ENCODE measurements at regions not wholly inside any gene's neighbourhood (a gene's known extent, or its start where the extent isn't known, plus 50 kb on each side); places are given as distances from the start of the nearest gene placed in this dataset.

DNA sequence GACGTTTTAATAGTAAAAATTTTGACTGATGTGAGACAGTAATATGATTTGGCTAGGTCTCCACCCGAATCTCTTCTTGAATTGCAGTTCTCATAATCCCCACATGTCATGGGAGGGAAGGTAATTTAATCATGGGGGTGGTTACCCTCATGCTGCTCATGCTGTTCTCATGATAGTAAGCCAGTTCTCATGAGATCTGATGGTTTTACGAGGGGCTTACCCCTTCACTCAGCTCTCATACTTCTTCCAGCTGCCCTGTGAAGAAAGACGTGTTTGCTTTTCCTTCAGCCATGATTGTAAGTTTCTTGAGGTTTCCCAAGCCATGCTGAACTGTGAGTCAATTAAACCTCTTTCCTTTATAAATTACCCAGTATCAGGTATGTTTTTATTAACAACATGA lies 327.0 kb upstream of the CDH7 start:
- Mint-ChIP-seq H3K36me3 (peaks cover 0 to 3% (median 0%) of the 10 kb centered on the region in 3 donors), H3K4me3 (no peak overlapping the region), H3K27ac (no peak overlapping the region), H3K4me1 (no peaks in the 10 kb centered on the region), H3K9me3 (peaks cover 14 to 52% (median 26%) of the 10 kb centered on the region in 6 donors), H3K27me3 (ENCODE audit: low read depth in 3 of 3) (peaks cover 0 to 2% (median 0%) of the 10 kb centered on the region in 3 donors)
- no peak for DNase-seq

DNA sequence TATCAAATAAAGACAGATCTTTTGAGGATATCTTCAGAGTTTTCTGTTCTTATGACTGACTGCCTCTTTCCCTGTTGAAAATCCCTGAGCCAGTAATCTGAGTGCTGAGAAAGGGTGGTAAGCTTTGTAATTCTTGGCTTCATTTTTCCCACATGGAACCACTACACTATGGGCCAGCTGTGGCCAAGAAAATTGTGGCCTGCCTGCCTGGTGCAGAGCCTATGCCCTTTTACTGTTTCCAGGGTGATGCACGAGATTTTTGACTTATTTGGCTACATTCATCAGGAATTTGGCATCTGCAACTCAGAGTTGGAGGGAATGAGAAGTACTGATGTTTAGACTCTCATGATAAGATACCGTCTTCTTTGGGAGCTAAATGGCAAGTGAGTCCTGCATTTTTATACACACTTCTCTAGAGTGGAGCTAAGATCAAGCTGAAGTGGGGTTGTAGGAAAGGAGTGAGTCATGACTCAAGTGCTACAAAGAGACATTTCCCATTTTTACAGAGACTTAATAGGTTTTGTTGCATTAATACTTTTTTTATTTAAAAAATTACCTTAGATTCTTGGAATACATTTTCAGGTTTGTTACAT lies 328.2 kb upstream of the CDH7 start:
- H3K9me3 Mint-ChIP-seq = peaks cover 18 to 48% (median 25%) of the 10 kb centered on the region in 6 donors
- no peaks in the 10 kb centered on the region for H3K4me1 Mint-ChIP-seq
- H3K27me3 Mint-ChIP-seq (ENCODE audit: low read depth in 3 of 3) = peaks cover 0 to 2% (median 0%) of the 10 kb centered on the region in 3 donors
- no peak for DNase-seq
- no peak overlapping the region for H3K4me3 Mint-ChIP-seq
- no peak overlapping the region for H3K27ac Mint-ChIP-seq
- H3K36me3 Mint-ChIP-seq = peaks cover 0 to under 1% (median 0%) of the 10 kb centered on the region in 3 donors

DNA sequence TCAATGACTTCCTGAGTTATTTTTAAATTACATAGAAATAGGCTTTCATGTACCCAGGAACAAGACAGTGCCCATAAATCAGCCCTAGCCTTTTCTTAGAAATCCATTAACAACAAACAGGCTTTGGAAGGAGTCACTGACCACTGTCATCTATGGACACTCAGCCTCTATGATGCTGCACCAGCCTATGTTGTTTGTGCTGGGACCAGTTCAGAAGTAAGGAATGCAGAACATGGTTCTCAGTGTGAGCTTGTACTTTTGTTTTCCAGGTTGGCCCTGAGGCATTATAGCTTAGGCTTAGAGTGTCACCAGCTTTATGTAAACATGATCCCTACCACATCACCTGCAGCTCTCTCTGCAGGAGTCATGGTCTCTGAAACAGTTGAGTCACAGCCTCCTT lies 335.7 kb upstream of the CDH7 start:
- H3K4me1 Mint-ChIP-seq = no peaks in the 10 kb centered on the region
- H3K4me3 Mint-ChIP-seq = no peak overlapping the region
- DNase-seq = no peak
- peaks cover 2 to 31% (median 12%) of the 10 kb centered on the region in 6 donors for H3K9me3 Mint-ChIP-seq
- H3K27me3 Mint-ChIP-seq (ENCODE audit: low read depth in 3 of 3) = no peaks in the 10 kb centered on the region
- no peak overlapping the region for H3K27ac Mint-ChIP-seq
- no peaks in the 10 kb centered on the region for H3K36me3 Mint-ChIP-seq

DNA sequence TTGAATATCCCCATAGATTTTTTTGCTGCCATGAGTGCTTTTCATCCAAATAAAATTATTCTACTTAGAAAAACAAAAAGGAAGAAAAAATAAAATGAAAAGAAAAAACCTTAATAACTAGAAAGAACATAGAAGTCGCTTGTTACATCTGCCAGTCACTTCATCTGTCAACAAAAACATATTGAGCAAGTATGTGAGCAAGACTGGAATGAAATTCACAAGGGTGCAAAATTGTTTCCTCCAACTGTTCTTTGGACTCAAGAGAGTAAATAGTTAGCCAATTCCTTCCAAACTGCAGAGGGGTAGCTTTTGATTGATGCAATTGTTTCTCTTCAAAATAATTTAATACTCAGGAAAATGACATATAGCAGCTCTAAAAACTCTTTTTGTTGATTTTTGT lies 336.3 kb upstream of the CDH7 start:
- DNase-seq = no peak
- H3K36me3 Mint-ChIP-seq = no peaks in the 10 kb centered on the region
- no peaks in the 10 kb centered on the region for H3K4me1 Mint-ChIP-seq
- H3K27me3 Mint-ChIP-seq (ENCODE audit: low read depth in 3 of 3) = no peaks in the 10 kb centered on the region
- no peak overlapping the region for H3K27ac Mint-ChIP-seq
- no peak overlapping the region for H3K4me3 Mint-ChIP-seq
- H3K9me3 Mint-ChIP-seq = peaks cover 2 to 31% (median 12%) of the 10 kb centered on the region in 6 donors

DNA sequence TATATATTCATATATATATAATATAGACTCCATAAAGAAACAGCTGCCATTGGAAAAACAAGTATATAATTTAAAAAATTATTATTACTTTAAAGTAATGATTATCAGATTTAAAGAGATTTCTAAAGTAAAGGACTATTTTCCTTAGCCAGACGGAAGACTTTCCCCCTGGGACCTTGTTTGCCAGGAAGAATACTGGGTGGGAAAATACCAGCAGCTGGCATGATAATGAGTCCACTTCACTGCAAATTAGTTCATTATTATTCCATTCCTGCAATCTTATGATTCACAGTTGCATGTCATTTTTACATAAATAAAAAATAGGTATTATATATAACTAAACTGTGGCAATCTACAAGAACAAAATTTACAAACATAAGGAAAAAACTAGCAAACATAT lies 339.8 kb upstream of the CDH7 start:
- no peak overlapping the region for H3K4me3 Mint-ChIP-seq
- no peaks in the 10 kb centered on the region for H3K36me3 Mint-ChIP-seq
- H3K27me3 Mint-ChIP-seq (ENCODE audit: low read depth in 3 of 3) = no peaks in the 10 kb centered on the region
- peaks cover 0 to 31% (median 12%) of the 10 kb centered on the region in 6 donors for H3K9me3 Mint-ChIP-seq
- H3K27ac Mint-ChIP-seq = no peak overlapping the region
- no peaks in the 10 kb centered on the region for H3K4me1 Mint-ChIP-seq
- no peak for DNase-seq

DNA sequence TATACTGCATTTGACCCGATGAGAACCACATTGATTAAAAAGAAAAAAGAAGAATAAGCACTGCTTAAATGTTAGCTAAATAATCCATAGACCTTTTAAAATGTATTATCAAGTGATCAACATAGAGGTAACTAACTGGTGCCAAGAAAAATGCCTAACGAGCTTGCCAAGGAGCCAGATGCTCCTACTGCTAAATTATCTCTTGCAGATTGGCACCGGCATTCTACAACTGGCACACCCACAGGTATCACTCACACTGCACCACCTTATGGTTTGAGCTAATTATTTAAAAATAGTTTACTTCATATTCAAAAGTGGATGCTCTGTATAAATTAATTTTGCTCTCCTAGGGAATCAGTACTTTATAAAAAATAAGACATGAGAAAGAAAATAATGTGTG lies 341.6 kb upstream of the CDH7 start:
- Mint-ChIP-seq H3K27ac (no peak overlapping the region), H3K9me3 (peaks cover 0 to 29% (median 14%) of the 10 kb centered on the region in 6 donors), H3K4me3 (no peak overlapping the region), H3K4me1 (no peaks in the 10 kb centered on the region), H3K27me3 (ENCODE audit: low read depth in 3 of 3) (no peaks in the 10 kb centered on the region), H3K36me3 (peaks cover 0 to 4% (median 0%) of the 10 kb centered on the region in 3 donors)
- no peak for DNase-seq

DNA sequence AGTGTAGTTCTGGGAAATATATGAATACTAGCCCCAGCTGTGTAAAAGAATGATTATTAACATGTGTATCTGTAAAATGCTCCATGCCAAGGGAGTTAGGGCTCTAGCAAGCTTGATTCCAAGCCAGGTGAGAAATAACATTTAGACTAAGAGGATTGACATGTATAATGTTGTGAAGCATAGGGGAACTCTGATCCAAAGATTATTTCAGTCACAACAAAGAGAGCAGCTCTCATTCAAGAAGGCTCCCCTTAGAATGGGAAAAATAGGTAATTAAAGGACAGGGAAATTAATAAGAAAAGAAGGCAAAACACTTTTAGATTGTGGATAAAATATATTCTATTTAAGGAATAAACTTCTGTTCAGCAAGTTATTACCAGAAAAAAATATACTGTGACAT lies 347.3 kb upstream of the CDH7 start:
- H3K27ac Mint-ChIP-seq = no peak overlapping the region
- peaks cover 0 to 4% (median 0%) of the 10 kb centered on the region in 3 donors for H3K36me3 Mint-ChIP-seq
- H3K4me3 Mint-ChIP-seq = no peak overlapping the region
- peaks cover 0 to 3% (median 0%) of the 10 kb centered on the region in 3 donors for H3K27me3 Mint-ChIP-seq (ENCODE audit: low read depth in 3 of 3)
- H3K4me1 Mint-ChIP-seq = no peaks in the 10 kb centered on the region
- H3K9me3 Mint-ChIP-seq = peaks cover 6 to 56% (median 28%) of the 10 kb centered on the region in 6 donors
- no peak for DNase-seq

DNA sequence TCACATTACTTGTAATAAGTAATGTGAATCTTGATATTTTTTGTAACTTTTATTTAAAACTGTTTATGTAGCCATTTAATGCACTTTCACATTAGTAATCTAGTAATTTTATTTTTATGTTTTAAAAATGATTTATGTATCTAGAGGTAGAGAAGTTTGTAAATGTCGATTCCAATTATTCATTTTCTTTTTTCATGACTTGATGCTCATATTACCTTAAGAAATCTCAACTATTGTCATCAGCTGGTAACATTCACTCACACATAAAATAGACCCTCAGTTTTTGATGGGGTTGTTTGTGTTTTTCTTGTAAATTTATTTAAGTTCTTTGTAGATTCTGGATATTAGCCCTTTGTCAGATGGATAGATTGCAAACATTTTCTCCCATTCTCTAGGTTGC lies 351.7 kb upstream of the CDH7 start:
- Mint-ChIP-seq H3K9me3 (peaks cover 9 to 60% (median 23%) of the 10 kb centered on the region in 6 donors), H3K27ac (no peak overlapping the region), H3K4me3 (no peak overlapping the region), H3K36me3 (no peaks in the 10 kb centered on the region), H3K4me1 (no peaks in the 10 kb centered on the region), H3K27me3 (ENCODE audit: low read depth in 3 of 3) (peaks cover 0 to 3% (median 0%) of the 10 kb centered on the region in 3 donors)
- no peak for DNase-seq

DNA sequence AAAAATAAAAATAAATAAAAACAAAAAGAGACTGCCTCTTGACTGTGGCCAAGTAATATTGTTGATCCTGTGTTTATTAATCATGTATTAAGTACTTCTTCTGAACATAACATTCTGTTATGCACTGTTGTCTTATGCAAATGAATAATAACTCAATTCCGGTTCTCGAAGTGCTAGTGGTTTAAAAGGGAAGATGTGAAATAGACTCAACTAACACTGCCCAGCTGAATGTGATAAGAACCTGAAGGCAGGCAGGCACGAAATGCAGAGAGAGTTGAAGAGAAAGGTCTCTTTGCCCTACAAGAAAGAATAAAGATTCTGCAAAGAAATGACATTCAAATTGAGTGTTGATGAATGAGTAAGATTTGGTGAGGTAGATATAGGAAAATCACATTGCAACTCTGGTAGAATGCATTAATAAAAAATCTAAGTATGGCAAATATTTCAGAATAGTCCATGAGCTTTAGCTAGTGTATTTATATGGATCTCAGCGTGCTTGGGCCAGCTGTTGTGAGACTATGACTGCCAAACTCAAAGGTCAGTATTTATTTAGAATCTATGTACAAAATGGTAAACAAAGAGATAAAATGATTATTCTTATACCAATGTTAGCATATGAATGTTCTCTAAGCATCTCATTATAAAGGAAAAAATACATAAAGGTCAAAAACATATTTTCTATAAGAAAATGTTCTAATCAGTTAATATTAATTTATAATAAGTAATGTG lies 352.3 kb upstream of the CDH7 start:
- no peak for DNase-seq
- Mint-ChIP-seq H3K27me3 (ENCODE audit: low read depth in 3 of 3) (peaks cover 0 to 3% (median 0%) of the 10 kb centered on the region in 3 donors), H3K36me3 (no peaks in the 10 kb centered on the region), H3K4me3 (no peak overlapping the region), H3K4me1 (no peaks in the 10 kb centered on the region), H3K27ac (no peak overlapping the region), H3K9me3 (peaks cover 8 to 59% (median 24%) of the 10 kb centered on the region in 6 donors)

DNA sequence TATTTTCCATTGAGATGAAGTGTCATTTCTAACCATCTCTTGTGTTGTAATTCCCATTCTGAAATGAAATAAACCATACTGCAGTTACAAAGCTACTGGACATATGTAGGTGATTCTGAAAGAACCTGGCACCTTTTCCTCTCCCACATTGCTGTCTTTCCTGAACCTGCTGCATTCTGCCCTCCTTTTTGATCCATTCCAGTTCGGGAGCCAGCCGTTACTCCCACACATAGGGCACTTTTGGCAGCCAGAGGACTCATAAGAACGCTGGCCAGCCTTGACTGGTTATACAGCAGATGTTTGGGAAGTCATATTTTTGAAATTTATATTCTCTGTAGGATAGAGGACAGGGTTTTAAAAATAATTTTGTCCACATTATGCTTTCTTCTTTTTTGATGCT lies 369.8 kb upstream of the CDH7 start:
- Mint-ChIP-seq H3K27ac (no peak overlapping the region), H3K27me3 (ENCODE audit: low read depth in 3 of 3) (peaks cover 0 to 2% (median 0%) of the 10 kb centered on the region in 3 donors)
- DNase-seq = no peak

DNA sequence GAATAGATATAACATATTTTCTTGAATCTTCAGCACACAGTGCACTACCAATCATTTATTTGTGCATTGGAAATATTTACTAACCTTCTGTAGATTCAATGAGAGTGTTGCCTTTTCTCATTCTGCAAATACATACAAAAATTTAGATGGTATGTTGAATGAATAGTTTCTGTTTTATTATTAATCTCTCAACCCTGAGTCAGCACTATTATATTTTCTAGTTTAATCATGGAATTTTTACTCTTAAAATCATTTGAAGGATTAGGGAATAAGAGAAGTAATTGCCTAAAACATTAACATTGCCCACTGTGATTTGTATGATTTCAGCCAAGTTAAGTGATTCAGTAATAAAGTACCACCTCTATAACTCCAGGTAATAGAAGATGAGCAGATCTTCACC lies 370.2 kb upstream of the CDH7 start:
- DNase-seq = no peak
- Mint-ChIP-seq H3K36me3 (peaks cover 0 to 6% (median 0%) of the 10 kb centered on the region in 3 donors), H3K4me1 (no peaks in the 10 kb centered on the region)

More for the DNA sequence above, 369.8 kb upstream of the CDH7 start:
- Mint-ChIP-seq H3K36me3 (peaks cover 0 to 6% (median 0%) of the 10 kb centered on the region in 3 donors), H3K9me3 (peaks cover 17 to 61% (median 48%) of the 10 kb centered on the region in 6 donors), H3K4me3 (no peak overlapping the region), H3K4me1 (no peaks in the 10 kb centered on the region)

DNA sequence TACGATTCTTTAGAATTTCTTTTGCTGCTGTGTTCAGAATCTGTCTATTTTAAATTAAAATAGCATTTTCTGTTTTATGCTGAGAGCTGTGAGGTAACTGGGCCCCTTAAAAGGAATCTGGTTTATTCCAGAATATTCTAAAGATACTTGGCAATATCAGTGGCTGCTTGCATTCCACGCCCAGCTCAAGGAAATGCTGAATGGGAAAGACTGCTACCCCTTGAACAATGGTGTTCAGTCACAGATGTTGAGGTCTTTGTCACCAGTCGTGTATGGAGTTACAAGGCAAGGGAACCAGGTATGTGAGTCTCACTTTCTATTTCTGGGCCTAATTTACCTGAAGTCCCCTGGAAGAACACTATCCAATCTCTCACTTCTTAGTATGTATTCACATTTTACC lies 377.9 kb upstream of the CDH7 start:
- Mint-ChIP-seq H3K27me3 (ENCODE audit: low read depth in 3 of 3) (peaks cover 0 to 2% (median 0%) of the 10 kb centered on the region in 3 donors), H3K9me3 (peaks cover 2 to 46% (median 32%) of the 10 kb centered on the region in 6 donors), H3K4me3 (no peak overlapping the region), H3K27ac (no peak overlapping the region), H3K36me3 (no peaks in the 10 kb centered on the region), H3K4me1 (no peaks in the 10 kb centered on the region)
- DNase-seq = no peak

More for the DNA sequence above, 370.2 kb upstream of the CDH7 start:
- peaks cover 17 to 58% (median 46%) of the 10 kb centered on the region in 6 donors for H3K9me3 Mint-ChIP-seq
- no peak overlapping the region for H3K27ac Mint-ChIP-seq
- no peak overlapping the region for H3K4me3 Mint-ChIP-seq
- peaks cover 0 to 2% (median 0%) of the 10 kb centered on the region in 3 donors for H3K27me3 Mint-ChIP-seq (ENCODE audit: low read depth in 3 of 3)

DNA sequence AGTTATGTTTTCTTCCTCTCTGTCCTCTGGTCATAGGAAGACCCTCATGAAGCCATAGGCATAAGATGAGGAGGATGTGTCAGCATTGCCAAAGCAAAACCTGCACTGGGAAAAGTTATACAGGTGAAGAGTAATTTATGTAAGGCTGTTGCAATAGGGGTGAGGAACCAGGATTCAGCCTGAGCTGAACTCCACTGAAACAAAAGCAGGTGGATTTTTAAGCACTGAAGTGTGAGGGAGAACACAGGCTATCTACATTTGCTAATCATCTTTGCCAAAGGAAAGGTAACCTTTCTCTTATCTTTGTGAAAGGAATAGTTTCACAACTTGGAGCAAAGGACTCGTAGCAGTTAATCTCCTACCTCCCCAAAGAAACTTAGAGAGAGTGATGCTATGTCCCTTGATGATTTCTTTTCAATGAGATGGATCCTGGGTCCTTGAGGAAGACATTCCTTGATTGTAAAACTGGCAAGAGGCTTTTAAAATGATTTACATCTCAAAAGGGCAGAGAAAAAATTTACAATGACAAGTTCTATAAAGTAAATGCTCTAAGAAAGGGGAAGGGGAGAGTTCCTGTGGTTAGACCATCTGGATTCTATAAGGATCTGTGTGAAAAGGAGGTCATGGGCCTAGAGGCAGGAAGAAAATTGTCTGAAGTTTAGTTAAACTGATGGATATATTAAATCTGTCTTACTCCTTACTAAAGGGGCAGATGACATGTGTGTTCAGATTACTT lies 385.4 kb upstream of the CDH7 start:
- Mint-ChIP-seq H3K4me1 (no peaks in the 10 kb centered on the region), H3K27ac (no peak overlapping the region)
- DNase-seq = no peak

More for the DNA sequence above, 385.4 kb upstream of the CDH7 start:
- H3K36me3 Mint-ChIP-seq = no peaks in the 10 kb centered on the region
- H3K4me3 Mint-ChIP-seq = no peak overlapping the region
- H3K27me3 Mint-ChIP-seq (ENCODE audit: low read depth in 3 of 3) = no peaks in the 10 kb centered on the region
- peaks cover 3 to 55% (median 26%) of the 10 kb centered on the region in 6 donors for H3K9me3 Mint-ChIP-seq
